ENCODE measurements at regions not wholly inside any gene's neighbourhood (a gene's known extent, or its start where the extent isn't known, plus 50 kb on each side); places are given as distances from the start of the nearest gene placed in this dataset.

DNA sequence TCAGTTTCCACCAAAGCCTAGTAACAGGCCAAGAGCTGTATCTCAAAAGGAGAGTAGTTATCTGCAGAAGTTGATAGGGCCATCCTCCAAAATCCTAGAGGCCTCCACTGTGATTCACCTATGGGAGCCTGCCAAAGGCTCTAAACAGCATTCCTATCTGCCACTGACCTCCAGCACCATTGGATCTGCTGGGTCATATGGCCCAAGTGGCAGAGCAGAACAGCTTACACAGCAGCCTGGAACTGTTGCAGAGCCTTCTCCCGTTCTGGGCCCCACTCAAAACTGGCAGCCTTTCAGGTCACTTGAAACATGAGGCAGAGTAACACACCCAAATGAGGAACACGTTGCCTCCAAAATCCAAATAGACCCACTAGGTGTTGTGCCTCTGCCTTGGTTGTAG, 345.2 kb upstream of the RND3 start:
- no peak for DNase-seq (ENCODE audit: low spot score)
- TF ChIP-seq, protein P1, sequence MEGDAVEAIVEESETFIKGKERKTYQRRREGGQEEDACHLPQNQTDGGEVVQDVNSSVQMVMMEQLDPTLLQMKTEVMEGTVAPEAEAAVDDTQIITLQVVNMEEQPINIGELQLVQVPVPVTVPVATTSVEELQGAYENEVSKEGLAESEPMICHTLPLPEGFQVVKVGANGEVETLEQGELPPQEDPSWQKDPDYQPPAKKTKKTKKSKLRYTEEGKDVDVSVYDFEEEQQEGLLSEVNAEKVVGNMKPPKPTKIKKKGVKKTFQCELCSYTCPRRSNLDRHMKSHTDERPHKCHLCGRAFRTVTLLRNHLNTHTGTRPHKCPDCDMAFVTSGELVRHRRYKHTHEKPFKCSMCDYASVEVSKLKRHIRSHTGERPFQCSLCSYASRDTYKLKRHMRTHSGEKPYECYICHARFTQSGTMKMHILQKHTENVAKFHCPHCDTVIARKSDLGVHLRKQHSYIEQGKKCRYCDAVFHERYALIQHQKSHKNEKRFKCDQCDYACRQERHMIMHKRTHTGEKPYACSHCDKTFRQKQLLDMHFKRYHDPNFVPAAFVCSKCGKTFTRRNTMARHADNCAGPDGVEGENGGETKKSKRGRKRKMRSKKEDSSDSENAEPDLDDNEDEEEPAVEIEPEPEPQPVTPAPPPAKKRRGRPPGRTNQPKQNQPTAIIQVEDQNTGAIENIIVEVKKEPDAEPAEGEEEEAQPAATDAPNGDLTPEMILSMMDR (IDR thresholded peaks at IDR 0.05; ENCODE audit: extremely low read depth, missing control alignments) = no peak

DNA sequence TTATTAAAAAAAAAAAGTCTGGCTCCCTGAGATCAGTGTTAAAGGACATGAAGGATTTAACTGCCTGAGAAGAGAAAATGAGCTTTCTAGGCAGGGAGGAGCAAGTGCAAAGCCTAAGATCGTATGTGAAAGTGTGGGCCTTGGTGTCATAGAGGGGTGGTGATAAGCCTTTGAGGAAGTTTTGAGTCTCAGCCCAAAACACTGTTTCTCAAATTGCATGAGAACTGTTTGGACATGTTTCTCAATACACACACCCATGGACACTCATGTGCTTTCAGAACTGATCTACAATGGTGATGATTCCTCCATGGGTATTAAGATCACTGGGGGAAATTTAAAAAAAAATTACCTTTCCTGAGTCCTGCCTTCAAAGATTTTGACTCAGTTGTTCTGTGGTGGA, 336.7 kb upstream of the RND3 start:
- DNase-seq (ENCODE audit: low spot score) = no peak
- TF ChIP-seq, protein P1 (IDR thresholded peaks at IDR 0.05; ENCODE audit: extremely low read depth, missing control alignments) = no peak

DNA sequence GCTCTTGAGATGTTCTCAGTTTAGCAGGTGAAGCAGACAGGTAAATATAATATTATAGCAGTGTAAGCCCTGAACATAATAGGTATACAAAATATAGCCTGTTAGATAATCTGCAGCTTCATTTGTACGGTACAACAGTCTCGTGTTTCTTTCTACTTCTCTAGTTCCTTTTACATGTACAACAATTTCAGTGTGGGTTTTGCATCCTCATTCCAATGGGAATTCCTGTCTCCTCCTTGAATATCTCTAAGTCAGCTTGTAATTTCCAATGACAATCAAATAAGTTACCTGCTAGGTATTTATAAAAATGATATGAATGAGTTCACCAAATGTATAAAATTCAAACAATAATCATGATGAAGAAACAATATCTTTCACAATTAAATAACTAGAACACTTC, 330.0 kb upstream of the RND3 start:
- TF ChIP-seq, protein P1 (IDR thresholded peaks at IDR 0.05; ENCODE audit: extremely low read depth, missing control alignments) = no peak
- no peak for DNase-seq (ENCODE audit: low spot score)

DNA sequence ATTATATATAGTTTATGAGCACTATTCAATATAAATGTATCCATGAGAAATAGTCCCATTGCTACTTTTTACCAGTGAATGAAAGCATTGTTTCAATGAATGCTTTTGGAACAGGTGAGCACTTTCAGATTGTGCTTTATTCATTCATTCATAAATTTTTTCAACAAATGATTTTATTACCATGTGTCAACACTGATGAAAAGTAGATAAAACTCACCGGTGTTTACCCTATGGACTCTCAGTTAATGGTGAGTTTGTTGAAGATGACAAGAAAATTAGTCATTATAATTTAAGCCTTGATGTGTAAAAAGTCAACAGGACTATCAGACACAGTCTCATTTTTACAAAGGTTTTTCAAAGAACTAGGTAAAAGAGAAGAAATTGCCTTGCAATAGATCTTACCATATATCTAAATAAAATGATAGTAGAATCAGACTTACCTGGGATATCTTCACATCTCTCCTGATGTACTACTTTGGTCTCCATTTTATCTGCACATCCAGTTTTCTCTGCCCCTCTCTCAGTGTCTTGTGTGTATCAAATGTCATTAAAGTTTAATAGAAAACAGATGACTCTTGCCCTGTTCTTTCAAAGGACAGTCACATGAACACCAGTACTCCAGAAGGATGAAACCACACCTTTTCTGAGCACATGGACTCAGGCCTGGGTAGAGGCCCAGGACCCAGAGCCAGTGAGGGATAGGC, 325.3 kb upstream of the RND3 start:
- TF ChIP-seq, protein P1 (IDR thresholded peaks at IDR 0.05; ENCODE audit: extremely low read depth, missing control alignments) = no peak
- no peak for DNase-seq (ENCODE audit: low spot score)

DNA sequence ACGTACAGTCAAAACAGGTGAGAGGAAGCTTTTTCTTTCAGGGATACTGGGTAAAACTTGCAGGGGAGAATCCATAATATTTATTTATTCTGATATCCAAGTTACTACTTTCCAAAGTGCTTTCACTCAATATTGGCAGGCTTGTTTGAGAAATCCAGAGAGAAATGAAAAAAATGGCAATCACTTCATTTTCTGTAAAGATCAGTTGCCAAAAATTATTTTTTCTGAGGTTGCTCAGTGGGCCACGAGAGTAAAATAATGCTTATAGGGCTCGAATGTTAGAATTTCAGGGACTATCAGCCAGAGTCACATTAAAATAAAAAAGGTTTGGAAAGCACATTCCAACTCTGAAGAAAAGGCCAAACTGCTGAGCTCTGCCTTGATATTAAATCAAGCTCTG, 324.6 kb upstream of the RND3 start:
- TF ChIP-seq, protein P1 (IDR thresholded peaks at IDR 0.05; ENCODE audit: extremely low read depth, missing control alignments) = no peak
- DNase-seq (ENCODE audit: low spot score) = no peak

DNA sequence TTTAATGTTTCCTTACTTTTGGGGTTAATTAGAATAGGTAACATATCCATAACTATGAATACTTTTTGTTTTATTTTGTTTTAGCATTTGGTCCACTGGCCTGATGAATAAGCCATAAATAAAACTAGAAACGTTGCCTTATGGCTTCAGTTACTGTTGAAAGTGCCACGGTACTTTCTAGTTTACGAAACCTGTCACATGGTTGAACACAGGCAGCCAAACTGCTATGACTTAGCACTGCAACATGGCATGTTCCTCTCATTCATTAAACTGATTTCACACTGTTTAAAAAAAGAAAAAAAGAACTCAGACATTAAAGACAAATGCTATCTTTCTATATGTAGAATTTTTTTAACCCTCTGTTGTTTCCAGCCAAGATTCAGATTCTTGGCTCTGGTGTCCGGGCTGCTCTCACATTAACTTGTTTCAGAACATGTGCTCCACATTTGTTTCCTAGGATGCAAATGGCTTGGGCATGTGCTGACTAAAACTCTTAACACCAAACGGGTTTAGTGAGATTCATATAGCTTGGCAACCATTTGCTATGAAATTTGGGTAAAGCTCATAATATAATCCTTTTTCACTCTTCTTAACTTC, 323.9 kb upstream of the RND3 start:
- TF ChIP-seq, protein P1 (IDR thresholded peaks at IDR 0.05; ENCODE audit: extremely low read depth, missing control alignments) = no peak
- no peak for DNase-seq (ENCODE audit: low spot score)

DNA sequence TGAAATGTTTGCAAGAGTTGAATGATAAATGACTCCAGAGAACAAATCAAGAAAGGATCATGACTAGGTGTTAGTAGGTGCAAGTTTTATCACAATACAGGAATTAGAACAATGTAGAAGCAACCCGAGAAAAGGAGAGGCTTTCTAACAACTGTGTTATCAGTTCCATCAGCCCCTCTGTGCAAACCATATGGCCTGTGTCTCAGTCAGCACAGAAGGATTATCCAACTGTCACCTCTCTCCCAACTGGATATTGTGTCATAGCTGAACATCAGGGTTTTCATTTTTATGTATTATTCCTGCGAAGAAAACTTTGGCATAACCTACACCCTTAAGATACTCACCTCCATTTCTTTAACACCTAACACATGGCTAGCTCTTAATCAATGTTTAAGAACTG, 321.6 kb upstream of the RND3 start:
- TF ChIP-seq, protein P1 (IDR thresholded peaks at IDR 0.05; ENCODE audit: extremely low read depth, missing control alignments) = no peak
- no peak for DNase-seq (ENCODE audit: low spot score)
